Hindlimb muscle (tissue), 1 donor: ENCODE measurements at regions not wholly inside any gene's neighbourhood (a gene's known extent, or its start where the extent isn't known, plus 50 kb on each side); places are given as distances from the start of the nearest gene placed in this dataset.

ENCODE experiments used
- DNase-seq: peaks from one replicate; pipeline ENCODE4 v3.0.0-alpha.2; 2013

- DNase-seq = no peak
Observed at GRCh38 chr6:43917878-43918382, 147.9 kb downstream of the VEGFA start.

DNA sequence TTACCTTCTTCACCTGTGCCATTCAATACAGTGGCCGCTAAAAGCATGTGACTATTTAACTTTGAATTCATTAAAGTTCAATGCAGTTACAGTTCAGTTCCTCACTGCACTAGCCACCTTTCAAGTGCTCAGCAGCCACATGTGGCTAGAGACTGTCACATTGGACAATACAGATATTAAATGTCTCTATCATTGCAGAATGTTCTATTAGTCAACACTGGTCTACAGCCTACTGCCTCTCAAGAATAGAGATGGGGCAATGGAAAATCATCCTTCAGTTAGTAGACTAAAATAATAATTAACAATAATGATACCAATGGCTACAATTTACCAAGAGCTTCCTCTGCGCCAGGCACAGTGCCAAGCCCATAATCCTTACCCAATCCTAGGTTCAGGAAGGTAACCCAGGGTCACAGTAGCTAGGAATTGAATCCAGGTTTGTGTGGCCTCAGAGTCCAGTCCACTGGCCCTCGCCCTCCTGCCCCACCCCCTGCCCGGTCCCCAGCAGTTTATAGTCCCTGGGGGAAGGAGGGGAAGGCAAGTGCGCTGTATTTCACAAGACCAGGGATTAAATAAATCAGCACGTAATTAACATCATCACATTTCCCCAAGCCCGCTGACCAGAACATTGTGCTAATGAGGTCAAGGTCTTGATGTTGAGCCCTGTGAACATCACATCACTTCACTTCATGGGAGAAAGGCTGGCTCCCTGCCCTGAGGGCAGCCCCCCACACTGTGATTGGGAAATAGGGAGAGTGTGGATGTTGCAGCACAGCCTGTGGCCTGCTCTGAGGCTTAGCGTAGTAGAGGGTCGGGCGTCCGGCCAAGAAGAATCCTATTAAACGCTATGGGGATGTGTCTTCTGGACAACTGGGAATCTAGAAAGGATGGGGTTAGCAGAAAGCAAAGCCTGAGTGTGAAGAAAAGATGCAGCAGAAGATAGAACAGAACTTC, 147.2 kb downstream of the VEGFA start:
- no peak for DNase-seq

DNA sequence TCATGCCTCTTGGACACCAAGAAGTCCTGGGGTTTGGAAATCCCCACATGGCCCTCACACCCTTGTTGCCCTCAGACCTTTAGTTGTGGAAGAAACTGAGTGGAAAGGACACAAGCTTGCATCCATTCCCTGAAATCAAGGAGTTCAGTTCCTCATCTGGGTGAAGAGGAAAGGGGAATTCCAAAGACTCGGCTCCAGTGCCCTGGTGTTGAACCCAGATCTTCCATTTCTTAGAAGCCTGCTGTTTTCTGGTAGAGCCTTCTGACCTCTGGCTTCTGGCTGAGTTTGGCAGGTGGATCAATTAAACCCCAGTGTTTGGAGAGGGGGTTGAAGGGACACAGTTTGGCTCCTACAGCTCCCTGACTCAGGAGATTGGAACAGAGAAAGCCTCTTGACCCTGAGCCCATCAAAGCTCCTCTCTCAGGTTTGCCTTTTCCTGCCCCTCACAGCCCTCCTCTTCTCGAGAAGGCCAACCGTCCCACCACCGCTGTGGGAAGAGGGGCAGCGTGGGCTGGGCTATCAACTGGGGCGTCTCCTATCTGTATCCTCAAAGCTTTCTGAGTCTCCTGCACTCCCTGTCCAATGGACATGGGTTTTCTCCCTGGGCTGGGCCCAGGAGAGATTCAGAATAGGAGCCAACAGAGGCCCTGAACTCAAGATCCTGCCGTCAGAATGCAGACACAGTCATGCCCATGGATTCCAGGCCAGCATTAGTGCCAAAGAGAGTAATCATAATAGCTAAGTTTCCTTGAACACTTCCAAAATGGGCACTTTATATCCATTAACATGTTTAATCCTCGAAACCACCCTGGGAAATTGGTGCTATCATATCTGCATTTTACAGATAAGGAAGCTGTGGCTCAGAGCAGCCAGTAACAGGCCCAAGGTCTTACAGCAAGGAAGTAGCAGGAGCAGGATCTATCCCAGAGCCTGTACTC, 146.2 kb downstream of the VEGFA start:
- no peak for DNase-seq

DNA sequence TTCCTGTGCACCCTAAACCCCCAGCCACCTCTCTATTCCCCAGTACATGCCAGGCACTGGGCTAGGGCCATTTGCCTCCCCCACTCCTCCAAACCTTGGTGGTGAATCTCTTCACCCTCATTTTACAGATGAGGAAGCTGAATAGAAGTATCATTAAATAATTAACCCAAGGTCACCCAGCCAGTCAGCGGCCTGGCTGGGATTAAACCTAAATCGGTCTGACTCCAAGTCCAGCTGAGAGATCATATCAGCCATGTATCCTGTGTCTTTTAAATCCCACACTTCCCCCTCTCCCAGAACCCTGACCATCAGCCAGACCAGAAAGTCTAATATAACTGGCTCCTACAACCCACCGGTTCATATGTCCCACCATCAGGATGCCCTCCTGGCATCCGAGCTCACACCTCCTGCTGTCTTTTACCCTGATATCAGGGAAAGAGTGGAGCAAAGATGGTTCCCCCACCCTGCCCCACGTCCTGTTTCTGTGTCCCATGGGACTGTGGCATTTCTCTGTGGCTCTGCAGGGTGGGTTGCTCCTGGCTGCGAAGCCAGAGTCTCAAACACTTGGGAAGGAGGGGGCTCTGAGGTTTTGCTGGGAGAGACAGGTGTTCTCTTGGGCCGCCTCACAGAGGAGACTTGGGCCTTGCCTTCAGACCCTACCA, 145.3 kb downstream of the VEGFA start:
- no peak for DNase-seq

- no peak for DNase-seq
Observed at GRCh38 chr6:43914272-43915147, 144.5 kb downstream of the VEGFA start.

- DNase-seq = no peak
Observed at GRCh38 chr6:43913375-43914271, 143.6 kb downstream of the VEGFA start.

GRCh38 chr6:43912598-43913371, 142.8 kb downstream of the VEGFA start:
- DNase-seq = no peak

- no peak for DNase-seq
Observed at GRCh38 chr6:43912116-43912577, 142.1 kb downstream of the VEGFA start.

- no peak for DNase-seq
Observed at GRCh38 chr6:43911354-43912115, 141.5 kb downstream of the VEGFA start.

DNA sequence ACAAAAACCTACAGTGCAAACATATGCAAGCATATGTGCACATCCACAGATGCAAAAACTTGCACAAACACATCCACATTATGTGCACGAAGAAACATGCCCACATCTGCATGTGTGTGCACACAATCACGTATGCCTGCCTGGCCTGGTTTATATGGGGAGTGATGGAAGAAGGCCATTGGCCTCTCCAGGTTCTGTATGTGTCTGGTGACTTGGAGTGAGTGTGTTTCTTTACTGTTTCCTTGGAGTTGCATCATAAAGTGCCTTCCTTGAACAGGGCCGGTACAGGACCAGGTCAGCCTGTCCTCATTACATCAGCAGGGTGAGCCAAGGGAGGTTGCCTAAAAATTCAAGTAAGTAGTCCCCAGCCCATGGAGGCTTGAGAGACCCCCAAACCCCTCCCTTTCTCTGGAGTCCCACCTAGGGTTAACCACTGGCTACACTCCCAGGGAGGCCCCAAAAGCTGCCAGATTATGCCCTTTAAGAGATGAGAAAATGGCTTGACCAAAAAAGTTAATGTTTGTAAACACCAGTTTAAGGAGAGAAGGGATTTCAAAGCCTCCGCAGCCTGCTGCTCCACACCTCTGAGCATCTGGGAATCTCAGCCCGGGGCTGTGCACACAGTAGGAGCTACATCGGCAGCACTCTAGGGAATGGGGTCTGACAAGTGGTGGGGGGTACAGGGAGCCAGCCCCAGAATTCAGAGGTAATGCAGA, 140.8 kb downstream of the VEGFA start:
- no peak for DNase-seq

- DNase-seq = no peak
Observed at GRCh38 chr6:43910149-43910637, 140.2 kb downstream of the VEGFA start.

DNA sequence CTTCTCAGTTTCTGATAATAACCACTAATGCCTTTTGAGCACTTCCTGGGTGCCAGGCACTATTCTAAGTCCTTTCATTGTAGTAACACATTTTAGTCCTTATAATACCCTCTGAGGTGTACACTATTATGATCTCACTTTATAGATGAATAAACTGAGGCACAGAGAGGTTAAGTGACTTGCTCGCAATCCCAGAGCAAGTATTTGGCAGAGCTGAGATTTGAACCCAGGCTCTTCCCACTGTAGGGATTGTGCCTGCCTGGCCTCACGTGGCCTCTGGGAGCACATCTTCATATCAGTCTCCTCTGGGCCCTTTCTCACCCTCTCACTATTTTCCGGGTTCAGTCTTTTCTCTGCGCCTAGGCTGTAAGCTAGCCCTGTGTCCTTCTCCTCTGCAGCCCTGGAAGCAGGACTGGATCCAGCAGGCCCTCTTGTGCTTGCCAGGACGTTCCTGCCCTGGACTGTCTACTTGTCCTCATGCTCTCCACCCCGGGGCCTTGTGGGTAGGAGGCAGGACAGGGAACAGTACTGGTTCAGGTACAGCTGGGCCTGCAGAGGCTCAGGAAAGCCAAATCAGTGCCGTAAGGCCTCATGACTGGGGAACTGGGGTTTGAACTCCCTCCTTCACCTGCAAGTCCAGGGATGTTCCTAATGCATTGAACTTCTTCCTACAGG, 139.6 kb downstream of the VEGFA start:
- no peak for DNase-seq

- DNase-seq = no peak
Observed at GRCh38 chr6:43907789-43908472, 137.9 kb downstream of the VEGFA start.

DNA sequence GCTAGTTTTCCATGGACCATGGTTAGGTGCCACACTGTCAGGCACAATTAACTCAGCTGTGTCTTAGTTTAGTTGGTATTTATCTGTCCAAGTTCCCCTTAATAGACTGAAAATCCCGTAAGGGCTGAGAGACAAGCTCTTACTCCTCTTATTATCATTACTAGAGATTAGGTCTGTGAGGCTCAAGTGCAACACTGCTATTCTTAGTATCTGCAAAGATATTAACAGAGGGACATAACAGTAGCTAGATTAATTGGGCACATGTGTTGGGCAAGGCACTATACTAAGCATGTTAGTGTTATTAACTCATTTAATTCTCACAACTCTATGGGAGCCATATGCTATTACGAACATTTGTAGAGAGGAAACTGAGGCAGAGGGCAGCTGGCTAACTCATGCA, 137.3 kb downstream of the VEGFA start:
- no peak for DNase-seq

DNA sequence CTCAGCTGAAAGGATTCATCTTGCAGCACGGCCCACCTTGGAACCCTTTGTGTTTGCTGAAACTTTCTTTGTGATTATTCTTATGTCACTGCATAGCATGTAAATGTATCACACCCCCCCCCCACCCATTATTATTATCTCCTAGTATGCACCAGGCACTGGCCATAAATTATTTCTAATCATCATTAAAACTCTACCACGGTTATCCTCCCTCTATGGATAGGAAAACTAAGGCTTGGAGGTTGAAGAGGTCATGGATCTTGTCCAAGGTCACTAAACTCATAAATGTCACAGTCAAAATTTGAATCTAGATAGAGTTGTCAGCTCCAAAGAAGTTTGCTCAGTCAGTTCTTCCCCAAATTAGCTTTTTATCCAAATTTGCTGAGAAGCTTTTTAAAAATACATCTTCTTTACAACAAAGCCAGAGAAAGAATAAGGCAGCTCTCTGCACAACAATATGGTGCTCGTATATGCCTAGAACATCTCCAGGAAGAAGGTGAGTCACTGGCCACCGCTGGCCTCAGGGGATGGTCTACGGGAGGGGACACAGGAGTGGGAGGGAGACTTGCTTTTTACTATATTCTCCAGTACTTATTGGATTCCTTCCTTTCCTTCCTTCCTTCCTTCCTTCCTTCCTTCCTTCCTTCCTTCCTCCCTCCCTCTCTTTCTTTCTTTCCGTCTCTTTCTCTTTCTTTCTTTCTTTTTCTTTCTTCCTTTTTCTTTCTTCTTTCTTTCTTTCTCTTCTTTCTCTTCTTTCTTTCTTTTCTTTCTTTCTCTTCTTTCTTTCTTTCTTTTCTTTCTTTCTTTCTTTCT, 134.5 kb downstream of the VEGFA start:
- DNase-seq = no peak
